ENCODE measurements at regions not wholly inside any gene's neighbourhood (a gene's known extent, or its start where the extent isn't known, plus 50 kb on each side); places are given as distances from the start of the nearest gene placed in this dataset.

DNA sequence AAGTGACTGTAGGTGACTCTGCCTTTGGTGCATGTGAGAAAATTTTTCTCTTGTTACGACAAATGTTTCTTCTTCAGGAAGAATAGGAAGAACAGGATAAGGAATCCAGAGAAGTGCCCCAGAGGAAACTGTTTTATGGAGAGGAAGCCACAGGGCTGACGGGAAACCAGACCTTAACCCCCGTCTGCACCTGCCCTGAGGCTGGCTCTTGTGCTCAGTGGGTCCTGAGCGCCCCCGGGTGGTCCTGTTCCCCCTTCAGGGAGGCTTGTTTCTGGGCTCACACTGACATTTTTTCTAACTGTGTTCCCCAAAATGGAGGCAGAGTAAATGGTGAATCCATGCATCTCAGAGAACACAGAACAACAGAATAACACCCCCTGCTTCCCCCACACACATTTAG, 691.8 kb downstream of the TMEM121 start:
- WGBS, 2 experiments (ENCODE audit: extremely low coverage in 1 of 2, insufficient coverage in 1 of 2, insufficient read length in 1 of 2, insufficient replicate concordance in 2 of 2, low coverage in 1 of 2, low lambda C conversion rate in 2 of 2, missing lambda C conversion rate in 1 of 2), result 59% methylated on average over 5 of the region's 5 CpGs; no CpG with 5 or more reads in 1 of the 2 experiments
- H3K27ac ChIP-seq (ENCODE audit: low read depth, low read length), result no peak overlapping the region
- H2AFZ ChIP-seq (ENCODE audit: low read length), result no peak overlapping the region
- H2AK5ac ChIP-seq (ENCODE audit: low read depth, low read length), result no peak overlapping the region
- H2BK15ac ChIP-seq (ENCODE audit: low read length), result no peak overlapping the region
- no peaks in the 10 kb centered on the region for H3K36me3 ChIP-seq (ENCODE audit: control insufficient read depth in 2 of 4, insufficient read depth in 4 of 4, low read length in 3 of 4)
- no peak overlapping the region for H3K4me2 ChIP-seq (ENCODE audit: insufficient read depth in 1 of 2, low read depth in 2 of 2, low read length in 2 of 2)
- no peaks in the 10 kb centered on the region for H4K20me1 ChIP-seq (replicated peaks in 1 of 2; ENCODE audit: control insufficient read depth in 1 of 2, insufficient read depth in 2 of 2, low read length in 2 of 2)
- H2BK5ac ChIP-seq (ENCODE audit: low read depth, low read length), result no peak overlapping the region
- H3K56ac ChIP-seq (replicated peaks; ENCODE audit: insufficient read length, low read depth, low read length), result no peak overlapping the region
- H3K4me3 ChIP-seq (ENCODE audit: extremely low read depth in 1 of 4, insufficient read depth in 2 of 4, low read depth in 3 of 4, low read length in 4 of 4), result no peak overlapping the region
- no peak overlapping the region for H3K4ac ChIP-seq (replicated peaks; ENCODE audit: insufficient read length, low read depth, low read length)
- H3K79me1 ChIP-seq (ENCODE audit: low read depth, low read length), result no peaks in the 10 kb centered on the region
- no peak overlapping the region for H3K23ac ChIP-seq (ENCODE audit: insufficient read length)
- H3K79me2 ChIP-seq (ENCODE audit: control insufficient read depth in 1 of 2, insufficient read depth in 2 of 2, low read length in 2 of 2), result no peaks in the 10 kb centered on the region
- peaks cover 61 to 75% of the 10 kb centered on the region in 2 experiments for H3K9me3 ChIP-seq (ENCODE audit: insufficient read depth in 2 of 2, low read depth in 1 of 2, low read length in 1 of 2)
- no peak for FAIRE-seq
- no peak for DNase-seq (ENCODE audit: low read depth in 1 of 2, low spot score in 2 of 2)
- H3K4me1 ChIP-seq (replicated peaks in 1 of 4; ENCODE audit: control insufficient read depth in 3 of 4, insufficient read depth in 4 of 4, low read length in 3 of 4), result no peaks in the 10 kb centered on the region
- no peak overlapping the region for H4K8ac ChIP-seq (ENCODE audit: extremely low read depth, insufficient read depth, low read length)
- H3K27me3 ChIP-seq (replicated peaks in 1 of 4; ENCODE audit: control insufficient read depth in 3 of 4, extremely low read depth in 1 of 4, insufficient read depth in 3 of 4, low read length in 3 of 4), result no peaks in the 10 kb centered on the region
- H2BK20ac ChIP-seq (ENCODE audit: low read length), result no peak overlapping the region
- CTCF ChIA-PET (ENCODE audit: partially characterized antibody), result no interaction called here
- no peak overlapping the region for H3K18ac ChIP-seq (ENCODE audit: extremely low read depth, low read length)
- H2BK12ac ChIP-seq (ENCODE audit: low read depth, low read length), result no peak overlapping the region
- POLR2A ChIA-PET (ENCODE audit: partially characterized antibody), result no interaction called here
- TF ChIP-seq ASH2L (IDR thresholded peaks at IDR 0.05; ENCODE audit: low read length) (no peak), ZNF274 (IDR thresholded peaks at IDR 0.05; ENCODE audit: borderline replicate concordance, extremely low read depth, low read length) (no peak), BACH1 (IDR thresholded peaks at IDR 0.05; ENCODE audit: low read length) (no peak)
- H2BK120ac ChIP-seq (replicated peaks; ENCODE audit: low read depth, low read length), result no peak overlapping the region
- no peak overlapping the region for H3K14ac ChIP-seq (ENCODE audit: insufficient read length)
- H4K5ac ChIP-seq (ENCODE audit: insufficient read length, low read depth, low read length), result no peak overlapping the region
- no peaks in the 10 kb centered on the region for H3K23me2 ChIP-seq (ENCODE audit: low read depth, low read length)
- no peak overlapping the region for H4K91ac ChIP-seq (replicated peaks; ENCODE audit: insufficient read length, low read length)
- no peak overlapping the region for H3K9ac ChIP-seq (replicated peaks in 1 of 4; ENCODE audit: extremely low read depth in 1 of 4, low read depth in 3 of 4, low read length in 3 of 4)

All from H1 (cell line).